ENCODE measurements at regions not wholly inside any gene's neighbourhood (a gene's known extent, or its start where the extent isn't known, plus 50 kb on each side); places are given as distances from the start of the nearest gene placed in this dataset.

DNA sequence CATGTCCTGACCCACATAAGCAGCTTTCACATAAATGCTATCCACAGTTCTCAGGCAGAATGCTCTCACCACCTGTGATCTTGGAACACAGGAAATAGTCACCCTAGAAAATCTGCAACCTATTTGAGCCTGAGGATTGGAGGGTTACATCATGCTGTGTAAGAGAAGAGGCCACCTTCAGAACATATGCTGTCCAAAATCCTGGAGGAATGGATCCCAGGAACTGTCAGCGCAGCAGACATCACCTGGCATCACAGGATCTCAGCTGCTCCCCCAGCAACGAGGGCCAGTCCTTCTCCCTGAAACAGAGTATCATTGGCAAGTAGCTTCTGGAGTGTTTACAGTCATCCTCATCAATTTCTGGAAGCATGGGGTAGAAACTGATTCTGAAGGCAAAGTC, 63.2 kb upstream of the LTA4H start (continued):
- TF ChIP-seq, protein P1, sequence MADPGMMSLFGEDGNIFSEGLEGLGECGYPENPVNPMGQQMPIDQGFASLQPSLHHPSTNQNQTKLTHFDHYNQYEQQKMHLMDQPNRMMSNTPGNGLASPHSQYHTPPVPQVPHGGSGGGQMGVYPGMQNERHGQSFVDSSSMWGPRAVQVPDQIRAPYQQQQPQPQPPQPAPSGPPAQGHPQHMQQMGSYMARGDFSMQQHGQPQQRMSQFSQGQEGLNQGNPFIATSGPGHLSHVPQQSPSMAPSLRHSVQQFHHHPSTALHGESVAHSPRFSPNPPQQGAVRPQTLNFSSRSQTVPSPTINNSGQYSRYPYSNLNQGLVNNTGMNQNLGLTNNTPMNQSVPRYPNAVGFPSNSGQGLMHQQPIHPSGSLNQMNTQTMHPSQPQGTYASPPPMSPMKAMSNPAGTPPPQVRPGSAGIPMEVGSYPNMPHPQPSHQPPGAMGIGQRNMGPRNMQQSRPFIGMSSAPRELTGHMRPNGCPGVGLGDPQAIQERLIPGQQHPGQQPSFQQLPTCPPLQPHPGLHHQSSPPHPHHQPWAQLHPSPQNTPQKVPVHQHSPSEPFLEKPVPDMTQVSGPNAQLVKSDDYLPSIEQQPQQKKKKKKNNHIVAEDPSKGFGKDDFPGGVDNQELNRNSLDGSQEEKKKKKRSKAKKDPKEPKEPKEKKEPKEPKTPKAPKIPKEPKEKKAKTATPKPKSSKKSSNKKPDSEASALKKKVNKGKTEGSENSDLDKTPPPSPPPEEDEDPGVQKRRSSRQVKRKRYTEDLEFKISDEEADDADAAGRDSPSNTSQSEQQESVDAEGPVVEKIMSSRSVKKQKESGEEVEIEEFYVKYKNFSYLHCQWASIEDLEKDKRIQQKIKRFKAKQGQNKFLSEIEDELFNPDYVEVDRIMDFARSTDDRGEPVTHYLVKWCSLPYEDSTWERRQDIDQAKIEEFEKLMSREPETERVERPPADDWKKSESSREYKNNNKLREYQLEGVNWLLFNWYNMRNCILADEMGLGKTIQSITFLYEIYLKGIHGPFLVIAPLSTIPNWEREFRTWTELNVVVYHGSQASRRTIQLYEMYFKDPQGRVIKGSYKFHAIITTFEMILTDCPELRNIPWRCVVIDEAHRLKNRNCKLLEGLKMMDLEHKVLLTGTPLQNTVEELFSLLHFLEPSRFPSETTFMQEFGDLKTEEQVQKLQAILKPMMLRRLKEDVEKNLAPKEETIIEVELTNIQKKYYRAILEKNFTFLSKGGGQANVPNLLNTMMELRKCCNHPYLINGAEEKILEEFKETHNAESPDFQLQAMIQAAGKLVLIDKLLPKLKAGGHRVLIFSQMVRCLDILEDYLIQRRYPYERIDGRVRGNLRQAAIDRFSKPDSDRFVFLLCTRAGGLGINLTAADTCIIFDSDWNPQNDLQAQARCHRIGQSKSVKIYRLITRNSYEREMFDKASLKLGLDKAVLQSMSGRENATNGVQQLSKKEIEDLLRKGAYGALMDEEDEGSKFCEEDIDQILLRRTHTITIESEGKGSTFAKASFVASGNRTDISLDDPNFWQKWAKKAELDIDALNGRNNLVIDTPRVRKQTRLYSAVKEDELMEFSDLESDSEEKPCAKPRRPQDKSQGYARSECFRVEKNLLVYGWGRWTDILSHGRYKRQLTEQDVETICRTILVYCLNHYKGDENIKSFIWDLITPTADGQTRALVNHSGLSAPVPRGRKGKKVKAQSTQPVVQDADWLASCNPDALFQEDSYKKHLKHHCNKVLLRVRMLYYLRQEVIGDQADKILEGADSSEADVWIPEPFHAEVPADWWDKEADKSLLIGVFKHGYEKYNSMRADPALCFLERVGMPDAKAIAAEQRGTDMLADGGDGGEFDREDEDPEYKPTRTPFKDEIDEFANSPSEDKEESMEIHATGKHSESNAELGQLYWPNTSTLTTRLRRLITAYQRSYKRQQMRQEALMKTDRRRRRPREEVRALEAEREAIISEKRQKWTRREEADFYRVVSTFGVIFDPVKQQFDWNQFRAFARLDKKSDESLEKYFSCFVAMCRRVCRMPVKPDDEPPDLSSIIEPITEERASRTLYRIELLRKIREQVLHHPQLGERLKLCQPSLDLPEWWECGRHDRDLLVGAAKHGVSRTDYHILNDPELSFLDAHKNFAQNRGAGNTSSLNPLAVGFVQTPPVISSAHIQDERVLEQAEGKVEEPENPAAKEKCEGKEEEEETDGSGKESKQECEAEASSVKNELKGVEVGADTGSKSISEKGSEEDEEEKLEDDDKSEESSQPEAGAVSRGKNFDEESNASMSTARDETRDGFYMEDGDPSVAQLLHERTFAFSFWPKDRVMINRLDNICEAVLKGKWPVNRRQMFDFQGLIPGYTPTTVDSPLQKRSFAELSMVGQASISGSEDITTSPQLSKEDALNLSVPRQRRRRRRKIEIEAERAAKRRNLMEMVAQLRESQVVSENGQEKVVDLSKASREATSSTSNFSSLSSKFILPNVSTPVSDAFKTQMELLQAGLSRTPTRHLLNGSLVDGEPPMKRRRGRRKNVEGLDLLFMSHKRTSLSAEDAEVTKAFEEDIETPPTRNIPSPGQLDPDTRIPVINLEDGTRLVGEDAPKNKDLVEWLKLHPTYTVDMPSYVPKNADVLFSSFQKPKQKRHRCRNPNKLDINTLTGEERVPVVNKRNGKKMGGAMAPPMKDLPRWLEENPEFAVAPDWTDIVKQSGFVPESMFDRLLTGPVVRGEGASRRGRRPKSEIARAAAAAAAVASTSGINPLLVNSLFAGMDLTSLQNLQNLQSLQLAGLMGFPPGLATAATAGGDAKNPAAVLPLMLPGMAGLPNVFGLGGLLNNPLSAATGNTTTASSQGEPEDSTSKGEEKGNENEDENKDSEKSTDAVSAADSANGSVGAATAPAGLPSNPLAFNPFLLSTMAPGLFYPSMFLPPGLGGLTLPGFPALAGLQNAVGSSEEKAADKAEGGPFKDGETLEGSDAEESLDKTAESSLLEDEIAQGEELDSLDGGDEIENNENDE (IDR thresholded peaks at IDR 0.05; ENCODE audit: insufficient replicate concordance, low read length): no peak
- no peak for TF ChIP-seq CBX5 (IDR thresholded peaks at IDR 0.05; ENCODE audit: low read depth, low read length)
- TF ChIP-seq CHD1 (IDR thresholded peaks at IDR 0.05; ENCODE audit: low read depth, low read length): no peak
